IMR-90 (cell line): ENCODE measurements at regions not wholly inside any gene's neighbourhood (a gene's known extent, or its start where the extent isn't known, plus 50 kb on each side); places are given as distances from the start of the nearest gene placed in this dataset.

Source experiments
- ATAC-seq: fragments of 200-7000 bp; cut with Tn5 transposase; 2 replicates; pipeline ENCODE4 v1.9.1; 2020; ENCODE audit warnings: low read depth, mild to moderate bottlenecking, moderate library complexity
- BruUV-seq: library from RNA; stranded (reverse); fragments of 400-500 nt; replicated peaks from 2 replicates; lab custom pipeline; 2021; lab: Mats Ljungman, UMichigan
- CTCF ChIA-PET: fragments of 300-600 bp; formaldehyde crosslinking; extraction: SDS; loops from one replicate; lab custom pipeline; 2021; ENCODE audit warnings: antibody characterized with exemption; lab: Yijun Ruan, JAX
- POLR2A ChIA-PET: fragments of 300-600 bp; sonication (Branson Sonifier 250); formaldehyde crosslinking; loops from one replicate; lab custom pipeline; 2022; ENCODE audit warnings: antibody characterized with exemption; ENCODE audit not compliant: unreplicated experiment; lab: Charles Lee
- DNase-seq: peaks from one replicate; pipeline ENCODE4 v3.0.0; 2013
- H2AFZ ChIP-seq: replicated peaks from 2 replicates; pipeline ENCODE3; 2013; ENCODE audit warnings: low read length, mild to moderate bottlenecking; ENCODE audit not compliant: poor library complexity
- H2AK5ac ChIP-seq: 2 replicates; pipeline ENCODE4 v1.6.1; 2013; ENCODE audit warnings: low read depth, low read length, inconsistent platforms
- H2AK9ac ChIP-seq: replicated peaks from 2 replicates; pipeline ENCODE3; 2013; ENCODE audit warnings: mild to moderate bottlenecking, low read depth, low read length, moderate library complexity; ENCODE audit not compliant: poor library complexity
- H2BK120ac ChIP-seq: 2 replicates; pipeline ENCODE4 v1.6.1; 2013; ENCODE audit warnings: low read depth, low read length, inconsistent platforms
- H2BK15ac ChIP-seq: 3 replicates; pipeline ENCODE4 v1.6.1; 2013; ENCODE audit warnings: low read depth, low read length, inconsistent platforms
- H2BK20ac ChIP-seq: 2 replicates; pipeline ENCODE4 v1.6.1; 2013; ENCODE audit warnings: low read depth, mild to moderate bottlenecking, inconsistent platforms, low read length, moderate library complexity
- H2BK5ac ChIP-seq: 2 replicates; pipeline ENCODE4 v1.6.1; 2013; ENCODE audit warnings: mild to moderate bottlenecking, low read depth, low read length, inconsistent platforms; ENCODE audit not compliant: poor library complexity, severe bottlenecking
- H3K14ac ChIP-seq: replicated peaks from 2 replicates; pipeline ENCODE4 v1.6.1; 2013; ENCODE audit warnings: low read depth, low read length, inconsistent platforms
- H3K18ac ChIP-seq: 2 replicates; pipeline ENCODE4 v1.6.1; 2013; ENCODE audit warnings: low read depth, low read length, control low read depth
- H3K23ac ChIP-seq: 2 replicates; pipeline ENCODE4 v1.6.1; 2013; ENCODE audit warnings: low read depth, low read length, inconsistent platforms
- H3K27ac ChIP-seq: 2 replicates; pipeline ENCODE4 v1.5.1; 2013; ENCODE audit warnings: mild to moderate bottlenecking, control low read depth, low read length; ENCODE audit not compliant: insufficient read depth
- H3K27me3 ChIP-seq: 2 replicates; pipeline ENCODE4 v1.6.1; 2013; ENCODE audit warnings: low read length; ENCODE audit not compliant: control insufficient read depth, insufficient read depth
- H3K36me3 ChIP-seq: 2 replicates; pipeline ENCODE4 v1.6.1; 2013; ENCODE audit warnings: low read length, mixed read lengths; ENCODE audit not compliant: control insufficient read depth, insufficient read depth
- H3K4ac ChIP-seq: 2 replicates; pipeline ENCODE4 v1.6.1; 2013; ENCODE audit warnings: low read depth, low read length, inconsistent platforms
- H3K4me1 ChIP-seq: 2 replicates; pipeline ENCODE4 v1.6.1; 2013; ENCODE audit warnings: low read length, mixed read lengths; ENCODE audit not compliant: control insufficient read depth, insufficient read depth
- H3K4me2 ChIP-seq: 2 replicates; pipeline ENCODE4 v1.6.1; 2013; ENCODE audit warnings: low read depth, mild to moderate bottlenecking, control low read depth, low read length, moderate library complexity
- H3K4me3 ChIP-seq: 2 replicates; pipeline ENCODE4 v1.5.1; 2013; ENCODE audit warnings: low read depth, mild to moderate bottlenecking, control low read depth, low read length, moderate library complexity; ENCODE audit not compliant: insufficient read depth
- H3K56ac ChIP-seq: 2 replicates; pipeline ENCODE4 v1.6.1; 2013; ENCODE audit warnings: low read length, inconsistent platforms; ENCODE audit not compliant: insufficient read depth; ENCODE audit errors: extremely low read depth
- H3K79me1 ChIP-seq, 2 experiments: 2 replicates each; pipeline ENCODE4 v1.6.1; 2013; ENCODE audit warnings: low read length in 2 of 2, inconsistent platforms in 1 of 2, low read depth in 1 of 2
- H3K9ac ChIP-seq: 2 replicates; pipeline ENCODE4 v1.6.1; 2013; ENCODE audit warnings: low read depth, low read length, control low read depth
- H3K9me1 ChIP-seq: 2 replicates; pipeline ENCODE4 v1.6.1; 2013; ENCODE audit warnings: low read length, inconsistent platforms; ENCODE audit not compliant: insufficient read depth
- H3K9me3 ChIP-seq: 2 replicates; pipeline ENCODE4 v1.6.1; 2013; ENCODE audit warnings: low read length; ENCODE audit not compliant: control insufficient read depth, insufficient read depth
- H4K20me1 ChIP-seq: 2 replicates; pipeline ENCODE4 v1.6.1; 2013; ENCODE audit warnings: low read length, inconsistent platforms; ENCODE audit not compliant: insufficient read depth
- H4K5ac ChIP-seq: 2 replicates; pipeline ENCODE4 v1.6.1; 2013; ENCODE audit warnings: mild to moderate bottlenecking, low read depth, low read length, control low read depth
- H4K8ac ChIP-seq, 2 experiments: 2 replicates each; pipeline ENCODE4 v1.6.1; 2013; ENCODE audit warnings: low read depth in 2 of 2, low read length in 2 of 2, control low read depth in 1 of 2, inconsistent platforms in 1 of 2
- H4K91ac ChIP-seq: 2 replicates; pipeline ENCODE4 v1.6.1; 2013; ENCODE audit warnings: low read depth, low read length, inconsistent platforms; ENCODE audit not compliant: insufficient read depth
- CEBPB ChIP-seq: IDR thresholded peaks from 2 replicates; pipeline ENCODE4 v1.6.1; 2012; ENCODE audit warnings: low read depth, low read length, improper control_type of control experiment
- RAD21 ChIP-seq: IDR thresholded peaks from 2 replicates; pipeline ENCODE4 v1.6.1; 2012; ENCODE audit warnings: low read length, improper control_type of control experiment
- WGBS, 2 experiments: methylation state at CpG; one replicate each; pipeline versions ENCODE4 v1.1.5 to v1.1.7; 2013; ENCODE audit warnings: missing lambda C conversion rate in 2 of 2; ENCODE audit not compliant: insufficient read length in 1 of 2; ENCODE audit errors: extremely low coverage in 2 of 2; 5-methylcytosine and 5-hydroxymethylcytosine counted together
- dilution Hi-C: fragments of 300-500 bp; cut with HindIII; formaldehyde crosslinking; loops from one replicate; pipeline ENCODE4 v1.14.3; 2018; ENCODE audit warnings: low sequenced_read_pairs; ENCODE audit not compliant: unreplicated experiment
- in situ Hi-C: fragments of 300-500 bp; cut with MboI; formaldehyde crosslinking; loops from 3 replicates; pipeline ENCODE4 v1.14.3; 2019; ENCODE audit warnings: low sequenced_read_pairs, inconsistent platforms, mixed read lengths
- intact Hi-C: fragments of 100-400 bp; cut with micrococcal nuclease; formaldehyde crosslinking; loops from 2 replicates; pipeline ENCODE4 v1.10.0; 2022

GRCh38 chrX:30039768-30040167 is 175.6 kb upstream of the MAGEB2 start:
- H2AK9ac ChIP-seq = no peak overlapping the region
- DNase-seq = peak; percentile 54
- no peak overlapping the region for H4K5ac ChIP-seq
- H2BK15ac ChIP-seq = no peak overlapping the region
- no peak overlapping the region for H3K18ac ChIP-seq
- H3K79me1 ChIP-seq = no peaks in the 10 kb centered on the region
- H2BK20ac ChIP-seq = no peak overlapping the region
- TF ChIP-seq RAD21 = no peak
- TF ChIP-seq CEBPB = 0 out of 2 replicates have a peak, but pooled peaks have one; percentile 32
- H3K4ac ChIP-seq = no peak overlapping the region
- no peaks in the 10 kb centered on the region for H3K9me1 ChIP-seq
- ChIA-PET POLR2A (no interaction called here), CTCF (no interaction called here)
- H3K56ac ChIP-seq = no peak overlapping the region
- no peak overlapping the region for H3K9ac ChIP-seq
- H3K4me1 ChIP-seq = no peaks in the 10 kb centered on the region
- no peak overlapping the region for H2BK120ac ChIP-seq
- H3K36me3 ChIP-seq = no peaks in the 10 kb centered on the region
- H3K4me2 ChIP-seq = no peak overlapping the region
- BruUV-seq = no TSS peak
- H3K4me3 ChIP-seq = no peak overlapping the region
- ATAC-seq = peak; percentile 46; the same call in 1 of the 2 replicates
- in situ Hi-C loops = no loop called here
- H4K8ac ChIP-seq = no peak overlapping the region
- H3K27me3 ChIP-seq = no peaks in the 10 kb centered on the region
- no peaks in the 10 kb centered on the region; the same call in 1 of the 2 replicates for H3K9me3 ChIP-seq
- dilution Hi-C loops = no loop called here
- no CpG with 5 or more reads among the region's 2 CpGs for WGBS, 2 experiments
- no peak overlapping the region for H4K91ac ChIP-seq
- H2AFZ ChIP-seq = no peak overlapping the region
- H3K27ac ChIP-seq = no peak overlapping the region
- intact Hi-C loops = no loop called here
- no peak overlapping the region for H2AK5ac ChIP-seq
- no peaks in the 10 kb centered on the region for H4K20me1 ChIP-seq
- no peak overlapping the region for H2BK5ac ChIP-seq
- no peak overlapping the region for H3K14ac ChIP-seq
- H3K23ac ChIP-seq = no peak overlapping the region
